SU-DHL-6 (cell line): ENCODE measurements at regions not wholly inside any gene's neighbourhood (a gene's known extent, or its start where the extent isn't known, plus 50 kb on each side); places are given as distances from the start of the nearest gene placed in this dataset.

Experiments used
- EZH2phosphoT487 ChIP-seq: fragments of 200-600 bp; sonication (generic), shearing (Covaris generic); conservative IDR thresholded peaks from 2 replicates; pipeline ENCODE4 v1.6.1; 2018; ENCODE audit warnings: mild to moderate bottlenecking, antibody characterized with exemption, low read length, moderate library complexity, mixed read lengths
- TF ChIP-seq, protein P1 (sequence below): fragments of 200-600 bp; sonication (generic); IDR thresholded peaks from one replicate; pipeline ENCODE4 v1.5.1; 2017; ENCODE audit warnings: antibody characterized with exemption, mild to moderate bottlenecking, low read length, moderate library complexity; ENCODE audit not compliant: insufficient read depth, poor library complexity, severe bottlenecking

DNA sequence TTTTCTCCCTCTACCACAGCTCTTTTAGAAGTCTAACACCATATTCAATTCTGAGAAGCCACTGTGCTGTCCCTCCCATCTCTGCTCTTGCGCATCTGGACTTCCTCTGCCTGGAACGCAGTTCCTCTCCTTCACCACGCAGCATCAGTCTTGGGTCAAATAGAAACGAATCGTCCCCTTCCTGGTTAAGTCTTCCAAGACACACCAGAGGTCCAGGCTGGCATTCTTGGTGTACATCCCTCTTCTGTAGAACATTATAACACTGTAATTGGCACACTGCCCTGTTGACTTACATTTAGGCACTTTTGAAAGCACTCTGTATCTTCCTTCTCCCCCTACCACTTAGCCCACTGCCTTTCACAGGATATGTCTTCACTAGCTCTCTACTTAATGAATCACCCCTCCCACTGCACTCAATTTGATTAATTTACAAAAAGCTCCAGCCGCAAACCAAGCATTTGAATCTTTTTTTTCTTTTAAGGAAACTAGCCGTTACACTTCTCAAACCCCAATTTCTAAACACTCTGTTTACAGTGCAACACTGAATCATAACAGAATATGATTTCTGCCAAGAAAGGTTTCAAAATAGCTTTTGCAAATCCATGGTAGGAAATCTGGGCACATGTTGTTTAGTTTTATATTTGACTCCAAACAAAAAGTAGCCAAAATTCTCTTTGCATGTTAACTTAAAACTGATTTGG is 140.8 kb upstream of the CARMIL1 start:
- TF ChIP-seq, protein P1, sequence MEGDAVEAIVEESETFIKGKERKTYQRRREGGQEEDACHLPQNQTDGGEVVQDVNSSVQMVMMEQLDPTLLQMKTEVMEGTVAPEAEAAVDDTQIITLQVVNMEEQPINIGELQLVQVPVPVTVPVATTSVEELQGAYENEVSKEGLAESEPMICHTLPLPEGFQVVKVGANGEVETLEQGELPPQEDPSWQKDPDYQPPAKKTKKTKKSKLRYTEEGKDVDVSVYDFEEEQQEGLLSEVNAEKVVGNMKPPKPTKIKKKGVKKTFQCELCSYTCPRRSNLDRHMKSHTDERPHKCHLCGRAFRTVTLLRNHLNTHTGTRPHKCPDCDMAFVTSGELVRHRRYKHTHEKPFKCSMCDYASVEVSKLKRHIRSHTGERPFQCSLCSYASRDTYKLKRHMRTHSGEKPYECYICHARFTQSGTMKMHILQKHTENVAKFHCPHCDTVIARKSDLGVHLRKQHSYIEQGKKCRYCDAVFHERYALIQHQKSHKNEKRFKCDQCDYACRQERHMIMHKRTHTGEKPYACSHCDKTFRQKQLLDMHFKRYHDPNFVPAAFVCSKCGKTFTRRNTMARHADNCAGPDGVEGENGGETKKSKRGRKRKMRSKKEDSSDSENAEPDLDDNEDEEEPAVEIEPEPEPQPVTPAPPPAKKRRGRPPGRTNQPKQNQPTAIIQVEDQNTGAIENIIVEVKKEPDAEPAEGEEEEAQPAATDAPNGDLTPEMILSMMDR: no peak
- TF ChIP-seq EZH2phosphoT487: no peak
